Fibroblast of pulmonary artery (primary cell): ENCODE measurements at regions not wholly inside any gene's neighbourhood (a gene's known extent, or its start where the extent isn't known, plus 50 kb on each side); places are given as distances from the start of the nearest gene placed in this dataset.

Experiments used
- DNase-seq: peaks from one replicate; pipeline ENCODE4 v3.0.0-alpha.2; 2010; ENCODE audit warnings: low read depth
- H3K4me3 ChIP-seq: replicated peaks from 2 replicates; pipeline ENCODE4 v1.5.1; 2011; ENCODE audit warnings: low read depth, mild to moderate bottlenecking, control low read depth, low read length, moderate library complexity
- TF ChIP-seq, protein P1 (sequence below): IDR thresholded peaks from 2 replicates; pipeline ENCODE4 v1.5.1; 2011; ENCODE audit warnings: mild to moderate bottlenecking, control low read depth, low read length, inconsistent platforms; ENCODE audit errors: missing control alignments

DNA sequence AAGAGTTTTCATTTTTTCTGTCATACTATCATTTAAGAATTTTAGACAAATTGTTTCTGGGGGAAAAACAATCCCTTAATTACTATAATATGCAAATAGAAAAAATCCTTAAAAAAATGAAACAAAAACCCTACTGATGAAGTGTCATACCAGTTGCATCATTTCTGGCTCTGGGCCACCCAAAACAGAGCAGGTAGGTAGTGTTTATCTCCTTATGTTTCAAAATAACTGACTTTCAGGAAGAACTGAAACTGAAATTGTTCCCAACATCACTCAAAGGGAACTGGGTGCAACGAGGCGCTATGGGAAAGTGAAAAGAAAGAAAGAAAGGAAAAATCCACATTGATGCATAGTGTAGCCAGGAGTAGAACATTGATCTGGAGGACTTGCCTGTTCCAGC lies 653.1 kb upstream of the SOX9 start:
- H3K4me3 ChIP-seq = no peak overlapping the region
- TF ChIP-seq, protein P1, sequence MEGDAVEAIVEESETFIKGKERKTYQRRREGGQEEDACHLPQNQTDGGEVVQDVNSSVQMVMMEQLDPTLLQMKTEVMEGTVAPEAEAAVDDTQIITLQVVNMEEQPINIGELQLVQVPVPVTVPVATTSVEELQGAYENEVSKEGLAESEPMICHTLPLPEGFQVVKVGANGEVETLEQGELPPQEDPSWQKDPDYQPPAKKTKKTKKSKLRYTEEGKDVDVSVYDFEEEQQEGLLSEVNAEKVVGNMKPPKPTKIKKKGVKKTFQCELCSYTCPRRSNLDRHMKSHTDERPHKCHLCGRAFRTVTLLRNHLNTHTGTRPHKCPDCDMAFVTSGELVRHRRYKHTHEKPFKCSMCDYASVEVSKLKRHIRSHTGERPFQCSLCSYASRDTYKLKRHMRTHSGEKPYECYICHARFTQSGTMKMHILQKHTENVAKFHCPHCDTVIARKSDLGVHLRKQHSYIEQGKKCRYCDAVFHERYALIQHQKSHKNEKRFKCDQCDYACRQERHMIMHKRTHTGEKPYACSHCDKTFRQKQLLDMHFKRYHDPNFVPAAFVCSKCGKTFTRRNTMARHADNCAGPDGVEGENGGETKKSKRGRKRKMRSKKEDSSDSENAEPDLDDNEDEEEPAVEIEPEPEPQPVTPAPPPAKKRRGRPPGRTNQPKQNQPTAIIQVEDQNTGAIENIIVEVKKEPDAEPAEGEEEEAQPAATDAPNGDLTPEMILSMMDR = no peak
- no peak for DNase-seq

DNA sequence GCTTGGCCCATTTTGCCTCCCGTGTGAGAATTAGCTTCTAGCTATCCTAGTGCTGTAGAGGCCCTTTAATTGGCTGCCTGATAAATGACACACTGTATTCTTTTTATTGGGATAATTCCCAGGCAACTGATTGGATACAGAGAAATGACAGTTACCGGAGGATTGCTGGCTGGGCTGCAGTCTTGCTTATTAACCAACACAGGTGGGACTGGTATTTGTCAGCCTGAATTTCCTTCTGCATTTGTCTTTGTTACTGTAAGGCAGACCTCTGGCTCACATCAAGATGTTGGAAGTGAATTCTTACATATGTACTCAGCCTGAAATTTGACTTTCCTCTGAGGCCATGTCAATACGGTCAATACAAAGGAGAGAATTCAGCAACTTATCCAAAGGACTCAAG lies 650.8 kb upstream of the SOX9 start:
- TF ChIP-seq, protein P1 = no peak
- no peak overlapping the region for H3K4me3 ChIP-seq
- no peak for DNase-seq

DNA sequence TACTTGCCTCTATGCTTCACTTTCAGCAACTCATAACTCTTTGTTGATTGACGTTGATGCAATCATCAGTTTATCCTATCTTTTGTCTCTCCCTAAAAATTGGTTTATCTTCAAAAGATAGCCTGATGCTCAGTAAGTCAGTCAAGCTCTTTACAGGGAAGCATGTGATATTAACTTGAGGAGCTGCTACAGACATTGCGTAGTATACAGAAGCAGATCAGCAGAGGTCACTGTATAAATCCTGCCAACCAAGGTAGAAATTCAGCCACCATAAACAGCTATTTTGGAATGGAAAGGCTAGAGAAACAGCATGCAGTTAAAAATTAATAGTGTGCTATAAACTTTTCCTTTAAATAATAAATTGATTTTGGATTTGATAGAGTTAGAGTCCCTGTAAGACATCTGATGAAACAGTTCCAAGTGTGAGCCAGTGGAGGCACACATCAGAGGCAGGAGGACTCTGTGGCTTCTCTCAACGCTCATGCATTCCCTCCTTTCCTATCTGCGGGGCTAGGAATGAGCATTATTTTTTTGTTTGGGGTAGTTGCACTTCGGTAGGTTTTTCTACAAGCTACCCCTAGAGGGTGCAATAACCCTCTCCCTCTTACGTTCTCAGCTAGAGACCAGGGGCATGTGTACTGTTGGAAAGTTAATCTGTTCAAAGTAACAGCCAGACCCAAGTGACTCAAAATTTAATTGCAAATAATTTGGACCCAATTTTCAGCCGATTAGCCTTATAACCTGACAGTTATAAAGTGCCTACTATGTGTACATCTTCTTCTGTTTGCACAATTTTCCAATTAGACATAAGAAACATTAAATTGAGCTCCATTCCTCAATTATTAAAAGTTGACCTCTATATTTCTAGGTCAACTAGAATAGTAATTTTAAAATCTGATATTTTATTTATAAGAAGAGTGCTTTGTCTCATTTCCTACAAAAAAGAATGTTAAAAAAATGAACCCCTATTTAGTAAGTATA lies 647.7 kb upstream of the SOX9 start:
- TF ChIP-seq, protein P1 = peak; percentile 85
- peak; percentile 76 for DNase-seq
- H3K4me3 ChIP-seq = no peak overlapping the region

DNA sequence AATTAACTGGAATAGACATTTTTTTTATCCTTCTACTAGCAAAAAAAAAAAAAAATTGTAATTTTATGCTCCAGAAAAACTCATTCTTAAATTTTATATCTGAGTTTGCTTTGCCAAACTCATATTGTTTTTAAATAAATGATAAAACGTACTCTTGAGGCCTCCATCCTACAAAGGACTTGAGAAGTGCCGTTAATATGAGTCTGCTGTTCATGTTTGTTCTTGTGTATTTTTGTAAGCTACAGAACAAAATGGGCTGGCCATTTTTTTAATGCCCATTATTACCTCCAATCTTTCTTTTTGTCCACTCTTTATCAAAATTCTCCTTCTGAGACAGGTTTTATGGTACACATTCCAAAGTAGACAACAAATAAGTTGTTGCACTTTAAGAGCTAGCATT lies 643.5 kb upstream of the SOX9 start:
- no peak for DNase-seq
- TF ChIP-seq, protein P1 = no peak
- no peak overlapping the region for H3K4me3 ChIP-seq

DNA sequence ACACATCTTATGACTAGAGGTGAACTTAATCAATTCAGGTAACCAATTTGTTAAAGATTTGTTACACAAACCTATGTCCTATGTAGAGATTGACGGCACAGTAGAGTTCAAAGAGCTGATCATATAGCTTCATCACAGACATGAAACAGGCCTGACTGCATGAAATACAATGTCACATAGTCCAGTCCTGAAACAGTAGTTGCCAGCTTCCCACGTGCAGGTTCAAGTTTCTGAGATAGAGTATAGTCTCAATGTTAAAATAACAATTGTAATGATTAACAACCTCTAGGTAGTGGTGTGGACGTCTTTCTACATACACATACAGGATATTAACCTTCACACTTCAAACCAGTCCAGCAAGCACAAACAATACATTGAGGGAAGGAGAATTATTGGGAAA lies 640.7 kb upstream of the SOX9 start:
- no peak overlapping the region for H3K4me3 ChIP-seq

GRCh38 chr17:71482625-71483024 lies 638.2 kb upstream of the SOX9 start:
- DNase-seq = peak; percentile 3
- H3K4me3 ChIP-seq = no peak overlapping the region
- TF ChIP-seq, protein P1 = no peak

More for the DNA sequence above, 640.7 kb upstream of the SOX9 start:
- DNase-seq = no peak
- TF ChIP-seq, protein P1 = no peak
